ENCODE measurements at regions not wholly inside any gene's neighbourhood (a gene's known extent, or its start where the extent isn't known, plus 50 kb on each side); places are given as distances from the start of the nearest gene placed in this dataset.

- intact Hi-C loops (cut with micrococcal nuclease; ENCODE audit: unreplicated experiment), result no loop called here
- no peak overlapping the region for H3K27ac Mint-ChIP-seq (ENCODE audit: unreplicated experiment)
- H3K27me3 Mint-ChIP-seq (ENCODE audit: unreplicated experiment), result no peaks in the 10 kb centered on the region
- BruUV-seq (replicated peaks), result no TSS peak
- peaks cover 3% of the 10 kb centered on the region for H3K9me3 Mint-ChIP-seq (ENCODE audit: low read depth, unreplicated experiment)
- CTCF ChIA-PET, result no interaction called here
- H3K4me1 Mint-ChIP-seq (ENCODE audit: low read depth, unreplicated experiment), result no peaks in the 10 kb centered on the region
- no peak for DNase-seq
- no peak for TF ChIP-seq CTCF (IDR thresholded peaks at IDR 0.05; ENCODE audit: unreplicated experiment)
- H3K4me3 Mint-ChIP-seq (ENCODE audit: low read depth, unreplicated experiment), result no peak overlapping the region
- H3K36me3 Mint-ChIP-seq (ENCODE audit: insufficient read depth, unreplicated experiment), result no peaks in the 10 kb centered on the region
These were observed 343.1 kb downstream of the ZFHX3 start for GRCh38 chr16:72704746-72705372.

GRCh38 chr16:72689851-72690250 lies 358.1 kb downstream of the ZFHX3 start:
- TF ChIP-seq CTCF (IDR thresholded peaks at IDR 0.05; ENCODE audit: unreplicated experiment), result no peak
- intact Hi-C loops (cut with micrococcal nuclease; ENCODE audit: unreplicated experiment), result no loop called here
- H3K4me3 Mint-ChIP-seq (ENCODE audit: low read depth, unreplicated experiment), result no peak overlapping the region
- BruUV-seq (replicated peaks), result no TSS peak
- no peaks in the 10 kb centered on the region for H3K4me1 Mint-ChIP-seq (ENCODE audit: low read depth, unreplicated experiment)
- H3K27ac Mint-ChIP-seq (ENCODE audit: unreplicated experiment), result no peak overlapping the region
- DNase-seq, result no peak
- H3K9me3 Mint-ChIP-seq (ENCODE audit: low read depth, unreplicated experiment), result no peaks in the 10 kb centered on the region
- no peaks in the 10 kb centered on the region for H3K36me3 Mint-ChIP-seq (ENCODE audit: insufficient read depth, unreplicated experiment)
- no peaks in the 10 kb centered on the region for H3K27me3 Mint-ChIP-seq (ENCODE audit: unreplicated experiment)
- CTCF ChIA-PET, result no interaction called here

GRCh38 chr16:72680732-72681131 lies 367.2 kb downstream of the ZFHX3 start:
- H3K9me3 Mint-ChIP-seq (ENCODE audit: low read depth, unreplicated experiment), result no peaks in the 10 kb centered on the region
- TF ChIP-seq CTCF (IDR thresholded peaks at IDR 0.05; ENCODE audit: unreplicated experiment), result no peak
- no peaks in the 10 kb centered on the region for H3K36me3 Mint-ChIP-seq (ENCODE audit: insufficient read depth, unreplicated experiment)
- BruUV-seq (replicated peaks), result no TSS peak
- no peak for DNase-seq
- no peaks in the 10 kb centered on the region for H3K27me3 Mint-ChIP-seq (ENCODE audit: unreplicated experiment)
- no peak overlapping the region for H3K4me3 Mint-ChIP-seq (ENCODE audit: low read depth, unreplicated experiment)
- CTCF ChIA-PET, result no interaction called here
- H3K4me1 Mint-ChIP-seq (ENCODE audit: low read depth, unreplicated experiment), result no peaks in the 10 kb centered on the region
- H3K27ac Mint-ChIP-seq (ENCODE audit: unreplicated experiment), result no peak overlapping the region
- intact Hi-C loops (cut with micrococcal nuclease; ENCODE audit: unreplicated experiment), result no loop called here

- no peak overlapping the region for H3K4me3 Mint-ChIP-seq (ENCODE audit: low read depth, unreplicated experiment)
- no peak for TF ChIP-seq CTCF (IDR thresholded peaks at IDR 0.05; ENCODE audit: unreplicated experiment)
- intact Hi-C loops (cut with micrococcal nuclease; ENCODE audit: unreplicated experiment), result no loop called here
- H3K27ac Mint-ChIP-seq (ENCODE audit: unreplicated experiment), result no peak overlapping the region
- no peaks in the 10 kb centered on the region for H3K4me1 Mint-ChIP-seq (ENCODE audit: low read depth, unreplicated experiment)
- DNase-seq, result no peak
- no peaks in the 10 kb centered on the region for H3K27me3 Mint-ChIP-seq (ENCODE audit: unreplicated experiment)
- no peaks in the 10 kb centered on the region for H3K36me3 Mint-ChIP-seq (ENCODE audit: insufficient read depth, unreplicated experiment)
- H3K9me3 Mint-ChIP-seq (ENCODE audit: low read depth, unreplicated experiment), result no peaks in the 10 kb centered on the region
- no TSS peak for BruUV-seq (replicated peaks)
- CTCF ChIA-PET, result no interaction called here
These were observed 368.1 kb downstream of the ZFHX3 start for GRCh38 chr16:72679856-72680255.
